ENCODE measurements at regions not wholly inside any gene's neighbourhood (a gene's known extent, or its start where the extent isn't known, plus 50 kb on each side); places are given as distances from the start of the nearest gene placed in this dataset.
A peak's percentile ranks its signal among the peaks of the same experiment; 100 is the strongest.

DNA sequence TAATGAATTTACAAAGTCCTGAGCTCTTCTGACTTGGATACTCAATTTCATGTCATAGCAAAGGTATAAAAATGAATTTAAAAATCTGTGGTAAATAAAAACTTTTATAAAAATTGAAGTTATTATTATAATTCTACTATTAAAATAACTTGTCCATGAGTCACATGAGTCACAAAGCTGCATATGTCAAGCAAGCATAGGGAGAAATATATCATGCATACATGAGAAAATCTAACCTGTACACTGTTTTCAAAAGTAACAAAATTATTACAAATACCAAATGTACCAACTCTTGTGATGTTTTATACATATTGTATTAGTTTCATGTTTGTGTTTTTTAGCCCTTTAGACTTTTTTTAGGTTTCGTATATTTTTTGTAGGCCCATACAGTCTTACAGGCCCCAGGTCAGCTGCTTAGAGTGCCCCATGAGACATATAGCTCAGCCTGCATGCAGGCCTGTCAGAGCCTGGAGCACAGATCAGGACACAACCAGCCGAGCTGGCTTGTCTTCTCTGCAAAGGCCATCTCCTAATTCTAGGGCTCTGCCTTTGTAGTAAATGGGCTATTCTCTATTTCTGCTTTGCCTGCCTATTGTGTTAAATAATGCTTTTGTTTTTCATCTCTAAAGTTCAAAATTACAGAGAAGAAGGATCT lies 818.7 kb upstream of the TENM3 start:
- Histone ChIP-seq H3K4me3 (ENCODE audit: low read length) (no peak overlapping the region), H3K4me1 (ENCODE audit: insufficient read depth, low read length) (no peaks in the 10 kb centered on the region), H3K27ac (ENCODE audit: low read length) (no peak overlapping the region), H3K9me3 (ENCODE audit: insufficient read depth, low read depth, low read length) (no peaks in the 10 kb centered on the region), H3K9ac (ENCODE audit: low read depth, low read length) (no peak overlapping the region), H3K36me3 (ENCODE audit: insufficient read depth, low read depth, low read length) (no peaks in the 10 kb centered on the region), H3K27me3 (ENCODE audit: insufficient read depth, low read length) (no peaks in the 10 kb centered on the region)

DNA sequence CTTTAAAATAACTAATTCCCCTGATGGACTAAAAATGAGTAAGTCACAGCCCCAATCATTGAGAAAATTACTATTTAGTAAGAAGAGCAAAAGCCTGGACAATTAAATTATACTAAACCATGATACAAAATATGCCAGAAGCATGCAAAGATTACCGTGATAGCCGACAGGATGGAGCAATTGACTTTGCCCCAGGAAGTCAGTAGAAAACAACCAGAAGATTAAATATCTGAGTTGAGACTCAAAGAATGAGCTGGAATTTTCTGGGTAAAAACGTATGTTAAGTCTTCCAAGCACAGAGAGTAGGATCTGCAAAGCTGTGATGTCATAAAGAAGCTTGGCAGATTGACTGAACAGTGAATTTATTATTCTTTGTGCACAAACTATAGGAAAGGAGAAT lies 816.1 kb upstream of the TENM3 start:
- Histone ChIP-seq H3K27me3 (ENCODE audit: insufficient read depth, low read length) (no peaks in the 10 kb centered on the region), H3K9ac (ENCODE audit: low read depth, low read length) (no peak overlapping the region), H3K36me3 (ENCODE audit: insufficient read depth, low read depth, low read length) (no peaks in the 10 kb centered on the region), H3K4me3 (ENCODE audit: low read length) (no peak overlapping the region), H3K9me3 (ENCODE audit: insufficient read depth, low read depth, low read length) (no peaks in the 10 kb centered on the region), H3K27ac (ENCODE audit: low read length) (no peak overlapping the region), H3K4me1 (ENCODE audit: insufficient read depth, low read length) (no peaks in the 10 kb centered on the region)

DNA sequence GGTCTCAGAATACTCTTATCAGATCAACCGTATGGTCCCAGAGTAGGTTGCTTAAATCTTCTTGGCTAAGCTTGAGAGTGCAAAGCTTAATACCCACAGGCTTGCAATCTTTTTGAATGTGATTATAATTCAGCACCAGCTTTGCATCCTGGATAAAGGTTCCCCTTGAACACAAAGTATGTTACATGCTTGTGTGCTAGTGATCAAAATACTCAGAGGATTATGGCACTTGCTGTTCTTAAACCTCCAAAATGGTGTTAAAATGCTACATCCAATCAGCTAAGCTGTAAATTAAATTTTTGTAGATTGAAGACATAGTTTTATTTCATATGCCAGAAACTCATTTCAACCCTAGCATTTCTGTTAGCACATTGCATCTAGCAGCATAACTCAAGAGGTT lies 812.2 kb upstream of the TENM3 start:
- Histone ChIP-seq H3K27me3 (ENCODE audit: insufficient read depth, low read length) (no peaks in the 10 kb centered on the region), H3K4me3 (ENCODE audit: low read length) (no peak overlapping the region), H3K27ac (ENCODE audit: low read length) (no peak overlapping the region), H3K4me1 (ENCODE audit: insufficient read depth, low read length) (peaks cover 4% of the 10 kb centered on the region; the same call in 1 of the 2 replicates), H3K36me3 (ENCODE audit: insufficient read depth, low read depth, low read length) (no peaks in the 10 kb centered on the region), H3K9ac (ENCODE audit: low read depth, low read length) (no peak overlapping the region), H3K9me3 (ENCODE audit: insufficient read depth, low read depth, low read length) (no peaks in the 10 kb centered on the region)

DNA sequence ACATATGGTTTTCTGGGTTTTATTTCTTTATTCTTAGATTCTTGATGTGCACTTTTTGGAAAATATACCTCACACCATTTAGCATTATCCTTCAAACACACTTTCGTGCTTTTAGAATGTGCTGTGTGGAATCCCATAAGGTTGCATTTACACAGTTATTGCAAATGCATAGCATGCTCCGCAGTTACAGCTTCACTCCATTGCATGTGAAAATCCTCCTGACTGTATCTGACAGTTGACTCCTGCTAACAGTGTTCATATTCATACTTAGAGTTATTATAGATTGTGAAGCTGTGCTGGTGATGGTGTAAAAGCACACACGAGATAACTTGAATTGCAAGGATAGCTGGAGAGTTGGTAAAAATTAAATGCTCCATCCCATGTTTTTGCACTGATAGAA lies 811.5 kb upstream of the TENM3 start:
- Histone ChIP-seq H3K4me1 (ENCODE audit: insufficient read depth, low read length) (peaks cover 4% of the 10 kb centered on the region; the same call in 1 of the 2 replicates), H3K9ac (ENCODE audit: low read depth, low read length) (no peak overlapping the region), H3K27ac (ENCODE audit: low read length) (no peak overlapping the region), H3K27me3 (ENCODE audit: insufficient read depth, low read length) (no peaks in the 10 kb centered on the region), H3K4me3 (ENCODE audit: low read length) (no peak overlapping the region), H3K9me3 (ENCODE audit: insufficient read depth, low read depth, low read length) (no peaks in the 10 kb centered on the region), H3K36me3 (ENCODE audit: insufficient read depth, low read depth, low read length) (no peaks in the 10 kb centered on the region)

DNA sequence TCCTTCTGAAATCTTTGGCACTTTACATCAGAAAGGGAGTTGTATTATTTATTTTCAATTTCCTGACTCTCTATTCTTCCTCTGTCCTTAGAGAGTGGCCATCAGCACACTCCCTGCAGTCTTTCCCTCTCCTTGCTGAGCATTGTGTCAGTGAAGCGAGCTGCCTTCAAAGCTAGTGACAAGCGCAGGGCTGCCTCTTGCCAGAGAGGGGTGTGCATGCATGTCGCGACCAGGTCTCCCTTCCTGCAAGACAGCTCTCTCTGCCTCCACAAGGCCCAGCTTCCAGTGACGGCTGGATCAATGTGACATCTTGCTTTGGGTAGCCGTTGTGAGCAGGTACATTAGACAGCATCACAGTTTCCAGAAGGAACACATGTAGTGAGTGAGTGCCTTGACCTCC lies 810.9 kb upstream of the TENM3 start:
- Histone ChIP-seq H3K36me3 (ENCODE audit: insufficient read depth, low read depth, low read length) (no peaks in the 10 kb centered on the region), H3K9ac (ENCODE audit: low read depth, low read length) (no peak overlapping the region), H3K27me3 (ENCODE audit: insufficient read depth, low read length) (no peaks in the 10 kb centered on the region), H3K4me1 (ENCODE audit: insufficient read depth, low read length) (peaks cover 4% of the 10 kb centered on the region; the same call in 1 of the 2 replicates), H3K4me3 (ENCODE audit: low read length) (no peak overlapping the region), H3K27ac (ENCODE audit: low read length) (no peak overlapping the region), H3K9me3 (ENCODE audit: insufficient read depth, low read depth, low read length) (no peaks in the 10 kb centered on the region)

DNA sequence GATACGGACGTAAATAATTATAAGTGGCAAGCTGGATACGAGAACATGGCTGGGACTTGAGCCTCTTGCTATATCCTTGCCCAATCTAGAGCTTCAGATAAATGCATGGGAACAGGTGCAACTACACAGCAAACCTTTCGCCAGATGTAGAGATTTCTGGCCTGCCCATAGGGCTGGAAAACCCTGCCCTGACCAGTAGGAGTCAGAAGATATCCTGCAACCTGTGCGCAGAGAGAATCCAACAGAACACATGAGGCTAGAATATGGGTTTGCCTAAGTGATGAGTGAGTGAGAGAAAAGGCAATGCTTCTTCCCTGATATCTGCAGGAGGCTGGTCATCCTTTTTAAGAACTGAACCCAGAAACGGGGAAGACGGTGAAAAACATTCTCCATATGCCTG lies 805.3 kb upstream of the TENM3 start:
- Histone ChIP-seq H3K9me3 (ENCODE audit: insufficient read depth, low read depth, low read length) (no peaks in the 10 kb centered on the region), H3K27ac (ENCODE audit: low read length) (no peak overlapping the region), H3K4me3 (ENCODE audit: low read length) (no peak overlapping the region), H3K9ac (ENCODE audit: low read depth, low read length) (no peak overlapping the region), H3K4me1 (ENCODE audit: insufficient read depth, low read length) (no peaks in the 10 kb centered on the region), H3K36me3 (ENCODE audit: insufficient read depth, low read depth, low read length) (no peaks in the 10 kb centered on the region), H3K27me3 (ENCODE audit: insufficient read depth, low read length) (no peaks in the 10 kb centered on the region)

DNA sequence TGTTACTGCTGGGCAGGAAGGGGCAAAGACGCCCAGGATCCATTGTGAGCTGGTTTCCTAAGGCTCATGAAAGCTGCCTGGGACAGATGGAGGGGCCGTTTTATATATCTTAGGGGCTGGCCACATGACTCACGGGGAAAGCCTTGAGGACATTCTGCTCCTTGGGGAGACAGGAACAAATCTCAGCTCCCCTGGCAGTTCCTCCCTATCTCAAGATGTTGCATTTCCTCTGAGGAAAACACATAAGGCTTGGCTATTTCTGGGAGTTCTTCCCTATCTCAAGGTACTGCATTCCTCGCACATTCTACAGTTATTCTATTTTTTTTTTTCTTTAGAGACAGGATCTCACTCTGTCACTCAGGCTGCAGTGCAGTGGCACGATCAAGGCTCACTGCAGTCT lies 804.6 kb upstream of the TENM3 start:
- no peaks in the 10 kb centered on the region for H3K9me3 ChIP-seq (ENCODE audit: insufficient read depth, low read depth, low read length)

DNA sequence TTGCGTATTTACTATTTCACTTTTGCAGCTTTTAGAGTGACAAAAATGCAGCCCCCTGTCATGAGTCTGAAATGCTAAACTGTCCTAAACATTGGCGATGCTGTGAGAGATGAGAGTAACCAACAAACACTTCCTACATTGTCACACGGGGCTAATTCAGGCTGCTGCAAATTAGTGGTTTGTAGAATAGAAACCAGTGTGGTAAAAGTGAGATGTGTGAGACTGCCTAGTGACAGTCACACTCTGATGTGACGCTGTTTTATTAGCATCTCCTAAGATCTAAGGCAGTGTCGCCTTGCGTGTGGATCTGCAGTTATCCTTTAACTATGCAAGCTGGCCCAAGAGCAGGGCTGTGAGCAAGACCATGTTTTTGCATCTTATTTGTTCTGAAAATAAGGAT lies 800.2 kb upstream of the TENM3 start:
- no peaks in the 10 kb centered on the region for H3K27me3 ChIP-seq (ENCODE audit: insufficient read depth, low read length)
- no peak overlapping the region for H3K27ac ChIP-seq (ENCODE audit: low read length)
- H3K4me1 ChIP-seq (ENCODE audit: insufficient read depth, low read length) = no peaks in the 10 kb centered on the region
- H3K9ac ChIP-seq (ENCODE audit: low read depth, low read length) = no peak overlapping the region
- no peaks in the 10 kb centered on the region for H3K36me3 ChIP-seq (ENCODE audit: insufficient read depth, low read depth, low read length)
- no peak overlapping the region for H3K4me3 ChIP-seq (ENCODE audit: low read length)
- H3K9me3 ChIP-seq (ENCODE audit: insufficient read depth, low read depth, low read length) = no peaks in the 10 kb centered on the region

More for the DNA sequence above, 804.6 kb upstream of the TENM3 start:
- no peak overlapping the region for H3K27ac ChIP-seq (ENCODE audit: low read length)
- H3K4me3 ChIP-seq (ENCODE audit: low read length) = no peak overlapping the region
- no peaks in the 10 kb centered on the region for H3K27me3 ChIP-seq (ENCODE audit: insufficient read depth, low read length)
- H3K9ac ChIP-seq (ENCODE audit: low read depth, low read length) = no peak overlapping the region
- H3K4me1 ChIP-seq (ENCODE audit: insufficient read depth, low read length) = no peaks in the 10 kb centered on the region
- H3K36me3 ChIP-seq (ENCODE audit: insufficient read depth, low read depth, low read length) = no peaks in the 10 kb centered on the region

DNA sequence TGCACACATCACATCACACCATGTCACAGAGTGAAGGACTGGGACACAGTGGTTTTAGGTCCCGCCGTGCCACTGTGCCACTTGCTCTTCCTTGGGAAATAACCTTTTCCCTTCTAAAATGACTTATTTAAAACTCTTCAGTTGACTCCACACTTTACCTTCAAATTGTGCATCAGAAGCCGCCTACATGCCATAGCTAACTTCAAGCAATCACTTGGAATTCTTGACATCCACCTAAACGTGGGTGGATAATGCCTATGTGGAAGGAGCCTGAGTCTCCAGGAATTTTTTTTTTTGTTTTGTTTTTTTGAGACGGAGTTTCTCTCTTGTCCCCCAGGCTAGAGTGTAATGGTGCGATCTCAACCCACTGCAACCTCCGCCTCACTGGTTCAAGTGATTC lies 777.4 kb upstream of the TENM3 start:
- Histone ChIP-seq H3K9me3 (ENCODE audit: insufficient read depth, low read depth, low read length) (no peaks in the 10 kb centered on the region), H3K27ac (ENCODE audit: low read length) (no peak overlapping the region), H3K4me3 (ENCODE audit: low read length) (no peak overlapping the region), H3K36me3 (ENCODE audit: insufficient read depth, low read depth, low read length) (no peaks in the 10 kb centered on the region), H3K27me3 (ENCODE audit: insufficient read depth, low read length) (no peaks in the 10 kb centered on the region), H3K4me1 (ENCODE audit: insufficient read depth, low read length) (no peaks in the 10 kb centered on the region), H3K9ac (ENCODE audit: low read depth, low read length) (no peak overlapping the region)

DNA sequence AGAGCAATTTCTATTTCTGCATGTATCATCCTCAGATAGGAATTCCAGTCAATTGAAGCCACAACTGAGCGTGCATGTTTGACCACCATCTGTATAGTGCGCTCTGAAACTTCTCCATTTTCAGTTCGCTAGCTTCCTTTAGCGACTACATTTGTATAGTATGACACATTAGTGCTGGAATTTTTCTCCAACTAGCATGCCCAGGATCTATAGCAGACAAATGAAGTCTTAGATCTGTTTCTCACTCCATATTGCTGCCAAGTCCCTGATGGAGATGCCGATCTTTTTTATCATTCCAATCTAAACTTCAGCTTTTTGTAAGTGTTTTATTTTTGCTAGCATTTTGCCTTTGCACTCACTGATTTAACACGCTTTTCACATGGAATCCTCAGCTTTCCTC lies 774.8 kb upstream of the TENM3 start:
- no peak overlapping the region for H3K4me3 ChIP-seq (ENCODE audit: low read length)
- no peak overlapping the region for H3K27ac ChIP-seq (ENCODE audit: low read length)
- no peaks in the 10 kb centered on the region for H3K27me3 ChIP-seq (ENCODE audit: insufficient read depth, low read length)
- H3K9ac ChIP-seq (ENCODE audit: low read depth, low read length) = no peak overlapping the region
- H3K9me3 ChIP-seq (ENCODE audit: insufficient read depth, low read depth, low read length) = no peaks in the 10 kb centered on the region
- no peaks in the 10 kb centered on the region for H3K4me1 ChIP-seq (ENCODE audit: insufficient read depth, low read length)
- H3K36me3 ChIP-seq (ENCODE audit: insufficient read depth, low read depth, low read length) = no peaks in the 10 kb centered on the region

DNA sequence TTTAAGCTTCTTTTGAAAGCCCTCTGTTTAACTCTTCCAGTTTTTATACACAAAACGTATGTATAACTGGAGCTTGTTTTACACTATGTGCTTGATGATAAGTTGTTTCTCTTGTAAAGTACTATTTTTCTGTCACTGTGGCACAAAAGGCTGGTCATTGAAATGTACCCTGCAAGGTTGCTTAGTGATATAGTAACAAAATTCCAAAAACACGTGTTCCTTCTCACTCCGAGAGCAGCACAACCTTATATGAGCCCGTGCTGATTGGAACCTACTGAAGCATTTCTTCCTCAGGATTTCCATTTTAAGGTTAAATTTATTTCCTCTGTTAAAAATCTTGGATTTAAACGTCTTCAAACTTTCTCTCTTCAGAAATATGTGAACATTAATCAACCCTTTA lies 772.9 kb upstream of the TENM3 start:
- H3K27ac ChIP-seq (ENCODE audit: low read length) = no peak overlapping the region
- H3K4me1 ChIP-seq (ENCODE audit: insufficient read depth, low read length) = peaks cover 7% of the 10 kb centered on the region; the same call in 1 of the 2 replicates
- H3K9me3 ChIP-seq (ENCODE audit: insufficient read depth, low read depth, low read length) = no peaks in the 10 kb centered on the region
- H3K36me3 ChIP-seq (ENCODE audit: insufficient read depth, low read depth, low read length) = no peaks in the 10 kb centered on the region
- no peak overlapping the region for H3K9ac ChIP-seq (ENCODE audit: low read depth, low read length)
- no peaks in the 10 kb centered on the region for H3K27me3 ChIP-seq (ENCODE audit: insufficient read depth, low read length)
- H3K4me3 ChIP-seq (ENCODE audit: low read length) = no peak overlapping the region

DNA sequence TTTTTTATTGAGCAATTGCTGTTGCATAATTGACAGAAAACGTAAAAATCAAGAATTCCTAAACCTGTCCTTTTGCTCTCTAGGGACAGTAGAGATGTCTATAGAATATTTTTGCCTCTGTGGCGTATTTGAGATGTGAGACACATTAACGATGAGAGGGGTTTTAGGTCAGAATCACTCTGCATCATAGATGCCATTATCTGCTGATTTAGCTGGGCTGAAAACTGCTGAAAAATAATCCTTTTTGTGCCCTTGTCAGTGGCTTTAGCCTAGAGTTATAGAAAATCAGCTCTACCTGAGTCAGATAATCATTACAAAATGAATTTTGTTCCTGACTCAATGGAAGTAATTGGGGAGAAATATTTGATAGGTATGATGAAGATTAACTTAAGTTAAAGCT lies 767.8 kb upstream of the TENM3 start:
- no peaks in the 10 kb centered on the region for H3K9me3 ChIP-seq (ENCODE audit: insufficient read depth, low read depth, low read length)
- no peak overlapping the region for H3K9ac ChIP-seq (ENCODE audit: low read depth, low read length)
- no peak overlapping the region for H3K27ac ChIP-seq (ENCODE audit: low read length)
- H3K4me3 ChIP-seq (ENCODE audit: low read length) = peak overlapping the region; percentile 21; the same call in 1 of the 2 replicates
- no peaks in the 10 kb centered on the region for H3K36me3 ChIP-seq (ENCODE audit: insufficient read depth, low read depth, low read length)
- H3K4me1 ChIP-seq (ENCODE audit: insufficient read depth, low read length) = peaks cover 35% of the 10 kb centered on the region; the same call in 1 of the 2 replicates
- no peaks in the 10 kb centered on the region for H3K27me3 ChIP-seq (ENCODE audit: insufficient read depth, low read length)

Data from iPS-20b (cell line).